ENCODE measurements at regions not wholly inside any gene's neighbourhood (a gene's known extent, or its start where the extent isn't known, plus 50 kb on each side); places are given as distances from the start of the nearest gene placed in this dataset.

DNA sequence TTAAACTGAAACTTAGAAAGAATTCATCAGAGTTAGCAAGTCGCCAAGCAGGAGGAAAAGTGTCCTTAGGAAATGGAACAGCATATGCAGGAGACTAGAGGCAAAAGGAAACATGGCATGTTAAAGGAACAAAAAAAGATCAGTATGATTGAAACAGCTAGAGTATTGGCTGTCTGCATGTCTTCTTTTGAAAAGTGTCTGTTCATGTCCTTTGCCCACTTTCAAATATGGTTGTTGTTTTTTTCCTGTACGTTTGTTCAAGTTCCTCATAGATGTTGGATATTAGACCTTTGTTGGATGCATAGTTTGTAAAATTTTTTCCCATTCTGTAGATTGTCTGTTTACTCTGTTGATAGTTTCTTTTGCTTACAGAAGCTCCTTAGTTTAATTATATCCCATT, 161.6 kb downstream of the NR4A2 start:
- intact Hi-C loops (cut with DNase I) = no loop called here
- no peaks in the 10 kb centered on the region for H3K9me3 ChIP-seq
- H3K36me3 ChIP-seq = no peaks in the 10 kb centered on the region
- no peaks in the 10 kb centered on the region for H3K4me1 ChIP-seq
- TF ChIP-seq, protein P1, sequence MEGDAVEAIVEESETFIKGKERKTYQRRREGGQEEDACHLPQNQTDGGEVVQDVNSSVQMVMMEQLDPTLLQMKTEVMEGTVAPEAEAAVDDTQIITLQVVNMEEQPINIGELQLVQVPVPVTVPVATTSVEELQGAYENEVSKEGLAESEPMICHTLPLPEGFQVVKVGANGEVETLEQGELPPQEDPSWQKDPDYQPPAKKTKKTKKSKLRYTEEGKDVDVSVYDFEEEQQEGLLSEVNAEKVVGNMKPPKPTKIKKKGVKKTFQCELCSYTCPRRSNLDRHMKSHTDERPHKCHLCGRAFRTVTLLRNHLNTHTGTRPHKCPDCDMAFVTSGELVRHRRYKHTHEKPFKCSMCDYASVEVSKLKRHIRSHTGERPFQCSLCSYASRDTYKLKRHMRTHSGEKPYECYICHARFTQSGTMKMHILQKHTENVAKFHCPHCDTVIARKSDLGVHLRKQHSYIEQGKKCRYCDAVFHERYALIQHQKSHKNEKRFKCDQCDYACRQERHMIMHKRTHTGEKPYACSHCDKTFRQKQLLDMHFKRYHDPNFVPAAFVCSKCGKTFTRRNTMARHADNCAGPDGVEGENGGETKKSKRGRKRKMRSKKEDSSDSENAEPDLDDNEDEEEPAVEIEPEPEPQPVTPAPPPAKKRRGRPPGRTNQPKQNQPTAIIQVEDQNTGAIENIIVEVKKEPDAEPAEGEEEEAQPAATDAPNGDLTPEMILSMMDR (IDR thresholded peaks at IDR 0.05) = no peak
- no peak overlapping the region for H3K9ac ChIP-seq (ENCODE audit: low read depth in 2 of 2, low read length in 2 of 2)
- no peaks in the 10 kb centered on the region for H3K27me3 ChIP-seq
- no peak overlapping the region for H3K27ac ChIP-seq
- DNase-seq = no peak
- H3K4me3 ChIP-seq = no peak overlapping the region

DNA sequence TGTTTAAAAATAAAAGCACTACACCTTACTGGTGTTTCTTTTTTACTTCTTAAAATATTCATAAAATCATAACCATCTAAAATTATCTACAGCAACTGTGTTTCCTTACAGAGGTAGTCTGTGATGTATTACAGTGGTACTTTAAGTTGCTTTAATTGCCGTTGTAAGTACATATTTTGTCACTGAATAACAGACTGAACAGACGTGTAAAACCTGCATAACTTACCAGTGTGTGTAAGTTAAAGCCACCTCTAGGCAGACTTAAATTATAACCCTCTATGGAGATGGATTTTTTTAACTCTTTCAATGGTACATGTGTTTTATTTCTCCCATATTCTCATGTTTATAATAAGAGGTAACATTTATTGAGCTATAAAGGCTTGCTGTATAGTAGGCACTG, 166.8 kb downstream of the NR4A2 start:
- DNase-seq = no peak
- Histone ChIP-seq H3K27ac (no peak overlapping the region), H3K27me3 (no peaks in the 10 kb centered on the region), H3K9me3 (no peaks in the 10 kb centered on the region), H3K4me1 (no peaks in the 10 kb centered on the region), H3K9ac (ENCODE audit: low read depth in 2 of 2, low read length in 2 of 2) (no peak overlapping the region), H3K36me3 (no peaks in the 10 kb centered on the region), H3K4me3 (no peak overlapping the region)
- TF ChIP-seq, protein P1 (IDR thresholded peaks at IDR 0.05) = no peak
- intact Hi-C loops (cut with DNase I) = no loop called here

DNA sequence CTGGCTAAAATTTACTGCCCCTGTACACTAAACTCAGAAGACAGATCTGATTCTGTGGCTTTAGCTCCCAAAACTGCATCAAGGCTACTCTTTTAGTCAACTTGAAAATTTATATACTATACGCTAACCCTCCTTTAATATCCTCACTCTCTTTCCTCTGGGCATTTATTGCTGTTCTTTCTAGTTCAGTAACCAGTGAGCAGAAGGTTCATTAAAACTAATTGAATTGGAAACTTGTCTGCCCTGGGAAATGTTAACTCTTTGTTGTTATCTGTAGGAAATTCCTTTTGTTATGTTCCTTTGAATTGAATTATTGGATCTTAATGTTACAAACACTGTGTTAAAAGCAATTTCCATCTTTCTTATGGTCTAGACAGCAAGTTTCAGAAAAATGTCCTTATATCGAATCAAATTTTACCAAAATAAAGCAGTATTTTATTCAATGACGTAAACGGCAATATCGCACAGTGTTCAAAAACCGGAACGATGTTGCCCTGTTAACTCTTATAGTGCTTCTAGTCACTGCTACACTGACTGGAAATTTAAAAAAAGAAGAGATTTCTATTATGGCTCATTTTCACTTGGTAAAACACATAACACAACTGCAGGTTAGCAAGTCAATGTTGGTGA, 168.3 kb downstream of the NR4A2 start:
- no peak for DNase-seq
- Histone ChIP-seq H3K9ac (ENCODE audit: low read depth in 2 of 2, low read length in 2 of 2) (no peak overlapping the region), H3K27me3 (no peaks in the 10 kb centered on the region), H3K36me3 (no peaks in the 10 kb centered on the region), H3K9me3 (no peaks in the 10 kb centered on the region), H3K27ac (no peak overlapping the region), H3K4me3 (no peak overlapping the region), H3K4me1 (no peaks in the 10 kb centered on the region)
- TF ChIP-seq, protein P1 (IDR thresholded peaks at IDR 0.05) = no peak
- intact Hi-C loops (cut with DNase I) = no loop called here

DNA sequence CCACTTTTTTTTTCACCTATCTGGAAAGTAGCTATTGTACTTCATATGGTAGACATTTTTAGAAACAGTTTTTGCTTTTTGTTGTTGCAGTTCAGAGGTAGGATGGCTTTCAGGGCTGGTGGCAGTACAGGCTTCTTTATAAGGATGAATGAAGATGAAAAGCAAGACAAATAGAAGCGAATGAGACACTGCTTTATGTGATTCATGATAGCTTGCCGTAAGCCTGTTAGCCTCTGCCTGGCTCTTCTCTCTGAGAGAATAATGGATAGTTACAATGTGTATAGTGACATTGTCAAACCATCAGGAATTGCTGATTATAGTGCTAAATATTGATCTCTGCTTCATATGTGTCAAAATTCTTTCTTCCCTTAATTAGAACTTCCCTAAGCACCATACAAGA, 173.7 kb downstream of the NR4A2 start:
- intact Hi-C loops (cut with DNase I) = no loop called here

DNA sequence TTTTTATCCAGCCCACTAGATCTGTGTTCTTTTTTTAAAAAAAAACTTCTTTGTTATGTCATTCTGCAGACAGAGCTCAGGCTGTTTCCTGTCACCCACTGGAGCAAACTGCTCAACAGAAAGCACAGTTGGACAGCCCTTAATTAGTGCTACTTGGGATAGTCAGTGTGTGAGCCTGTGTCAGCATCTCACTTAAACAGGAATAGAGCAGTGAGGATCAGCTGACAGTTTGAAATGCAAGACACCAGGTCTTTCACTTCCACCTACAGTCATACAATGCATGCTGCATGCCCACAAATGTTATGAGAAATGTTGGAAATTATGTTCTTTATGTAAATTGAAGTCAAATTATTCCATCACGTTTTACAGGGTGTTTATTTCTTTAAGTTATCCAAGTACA, 174.9 kb downstream of the NR4A2 start:
- intact Hi-C loops (cut with DNase I) = no loop called here
- Histone ChIP-seq H3K27me3 (no peaks in the 10 kb centered on the region), H3K36me3 (no peaks in the 10 kb centered on the region), H3K4me3 (no peak overlapping the region), H3K9me3 (no peaks in the 10 kb centered on the region), H3K4me1 (no peaks in the 10 kb centered on the region), H3K9ac (ENCODE audit: low read depth in 2 of 2, low read length in 2 of 2) (no peak overlapping the region), H3K27ac (no peak overlapping the region)
- TF ChIP-seq, protein P1 (IDR thresholded peaks at IDR 0.05) = no peak
- DNase-seq = no peak

More for the DNA sequence above, 173.7 kb downstream of the NR4A2 start:
- Histone ChIP-seq H3K9me3 (no peaks in the 10 kb centered on the region), H3K4me3 (no peak overlapping the region), H3K27me3 (no peaks in the 10 kb centered on the region), H3K27ac (no peak overlapping the region), H3K4me1 (no peaks in the 10 kb centered on the region), H3K36me3 (no peaks in the 10 kb centered on the region), H3K9ac (ENCODE audit: low read depth in 2 of 2, low read length in 2 of 2) (no peak overlapping the region)
- TF ChIP-seq, protein P1 (IDR thresholded peaks at IDR 0.05) = no peak
- no peak for DNase-seq
